Caco-2 (cell line): ENCODE measurements at regions not wholly inside any gene's neighbourhood (a gene's known extent, or its start where the extent isn't known, plus 50 kb on each side); places are given as distances from the start of the nearest gene placed in this dataset.

ENCODE experiments used
- BruUV-seq: library from RNA; stranded (reverse); fragments of 400-500 nt; replicated peaks from 2 replicates; lab custom pipeline; 2021; lab: Mats Ljungman, UMichigan
- CTCF ChIA-PET: fragments of 300-600 bp; sonication (Branson Sonifier 250); formaldehyde crosslinking; loops from one replicate; lab custom pipeline; 2022; ENCODE audit warnings: antibody characterized with exemption; lab: Charles Lee
- POLR2A ChIA-PET: fragments of 300-600 bp; sonication (Branson Sonifier 250); formaldehyde crosslinking; loops from one replicate; lab custom pipeline; 2022; ENCODE audit warnings: antibody characterized with exemption; lab: Charles Lee
- DNase-seq, 2 experiments: peaks; one replicate each; pipeline versions ENCODE4 v3.0.0 to v3.0.0-alpha.2; 2020 to 2022
- H3K27me3 ChIP-seq: replicated peaks from 2 replicates; pipeline ENCODE4 v1.6.0; 2011; ENCODE audit warnings: low read length; ENCODE audit not compliant: control insufficient read depth, insufficient read depth
- H3K36me3 ChIP-seq: 2 replicates; pipeline ENCODE4 v1.5.1; 2011; ENCODE audit warnings: low read length; ENCODE audit not compliant: control insufficient read depth, insufficient read depth
- H3K4me1 ChIP-seq: fragments of 250-450 bp; sonication (Bioruptor Pico); 2 replicates; pipeline ENCODE4 v1.5.1; 2020; ENCODE audit warnings: mild to moderate bottlenecking
- H3K4me3 ChIP-seq: 2 replicates; pipeline ENCODE4 v1.5.1; 2011; ENCODE audit warnings: low read depth, mild to moderate bottlenecking, control low read depth, low read length
- H3K9me3 ChIP-seq: fragments of 250-450 bp; sonication (Bioruptor Pico); 2 replicates; pipeline ENCODE4 v1.5.1; 2020; ENCODE audit warnings: mild to moderate bottlenecking, moderate library complexity
- H3K27ac Mint-ChIP-seq: one replicate; pipeline ENCODE4 v1.8.0; 2022; ENCODE audit warnings: mixed read lengths; ENCODE audit not compliant: unreplicated experiment
- H3K27me3 Mint-ChIP-seq: one replicate; pipeline ENCODE4 v1.8.0; 2022; ENCODE audit warnings: mixed read lengths; ENCODE audit not compliant: insufficient read depth, unreplicated experiment
- H3K36me3 Mint-ChIP-seq: one replicate; pipeline ENCODE4 v1.8.0; 2022; ENCODE audit warnings: mild to moderate bottlenecking, mixed read lengths; ENCODE audit not compliant: insufficient read depth, unreplicated experiment
- H3K4me1 Mint-ChIP-seq: one replicate; pipeline ENCODE4 v1.8.0; 2022; ENCODE audit warnings: low read depth, mixed read lengths; ENCODE audit not compliant: unreplicated experiment
- H3K4me3 Mint-ChIP-seq: one replicate; pipeline ENCODE4 v1.8.0; 2022; ENCODE audit warnings: mild to moderate bottlenecking, moderate library complexity, mixed read lengths; ENCODE audit not compliant: unreplicated experiment
- H3K9me3 Mint-ChIP-seq: one replicate; pipeline ENCODE4 v1.8.0; 2022; ENCODE audit warnings: mixed read lengths; ENCODE audit not compliant: unreplicated experiment
- CTCF ChIP-seq, 2 experiments: fragments of 200-600 bp in 1 of 2; IDR thresholded peaks; 1 replicate in 1 of 2; 2 replicates in 1 of 2; pipeline versions ENCODE4 v1.5.1 to v1.8.0; 2011 to 2022; ENCODE audit warnings: antibody characterized with exemption in 1 of 2, control low read depth in 1 of 2, inconsistent platforms in 1 of 2, low read depth in 1 of 2, low read length in 1 of 2, mild to moderate bottlenecking in 1 of 2, moderate library complexity in 1 of 2; ENCODE audit not compliant: insufficient read depth in 1 of 2, severe bottlenecking in 1 of 2, unreplicated experiment in 1 of 2
- intact Hi-C: fragments of 100-400 bp; cut with micrococcal nuclease; formaldehyde crosslinking; loops from one replicate; pipeline ENCODE4 v1.10.0; 2022; ENCODE audit not compliant: unreplicated experiment

- intact Hi-C loops = no loop called here
- H3K4me1 Mint-ChIP-seq = no peaks in the 10 kb centered on the region
- CTCF ChIA-PET = no interaction called here
- POLR2A ChIA-PET = no interaction called here
- no peaks in the 10 kb centered on the region for H3K36me3 Mint-ChIP-seq
- no peaks in the 10 kb centered on the region for H3K36me3 ChIP-seq
- TF ChIP-seq CTCF (IDR thresholded peaks at IDR 0.05; ENCODE audit: insufficient read depth in 1 of 2, low read depth in 1 of 2, low read length in 1 of 2, severe bottlenecking in 1 of 2, unreplicated experiment in 1 of 2) = no peak
- H3K4me1 ChIP-seq = no peaks in the 10 kb centered on the region
- H3K4me3 ChIP-seq = no peak overlapping the region
- no peaks in the 10 kb centered on the region for H3K27me3 ChIP-seq
- no peak overlapping the region for H3K27ac Mint-ChIP-seq
- H3K27me3 Mint-ChIP-seq = peaks cover 10% of the 10 kb centered on the region
- H3K4me3 Mint-ChIP-seq = no peak overlapping the region
- H3K9me3 ChIP-seq = no peaks in the 10 kb centered on the region
- no peak for DNase-seq
- no peaks in the 10 kb centered on the region for H3K9me3 Mint-ChIP-seq
- BruUV-seq = no TSS peak
Observed at GRCh38 chr16:73403291-73403690, 355.4 kb upstream of the ZFHX3 start.

GRCh38 chr16:73400951-73401350, 353.0 kb upstream of the ZFHX3 start:
- ChIA-PET CTCF (no interaction called here), POLR2A (no interaction called here)
- no peaks in the 10 kb centered on the region for H3K4me1 ChIP-seq
- TF ChIP-seq CTCF (IDR thresholded peaks at IDR 0.05; ENCODE audit: insufficient read depth in 1 of 2, low read depth in 1 of 2, low read length in 1 of 2, severe bottlenecking in 1 of 2, unreplicated experiment in 1 of 2) = no peak
- H3K27me3 ChIP-seq = no peaks in the 10 kb centered on the region
- Mint-ChIP-seq H3K27me3 (peaks cover 10% of the 10 kb centered on the region), H3K4me3 (no peak overlapping the region), H3K36me3 (no peaks in the 10 kb centered on the region), H3K27ac (no peak overlapping the region), H3K4me1 (no peaks in the 10 kb centered on the region), H3K9me3 (no peaks in the 10 kb centered on the region)
- H3K9me3 ChIP-seq = no peaks in the 10 kb centered on the region
- H3K4me3 ChIP-seq = no peak overlapping the region
- intact Hi-C loops = no loop called here
- H3K36me3 ChIP-seq = no peaks in the 10 kb centered on the region
- no peak for DNase-seq
- BruUV-seq = no TSS peak

GRCh38 chr16:73399997-73400396, 352.1 kb upstream of the ZFHX3 start:
- Mint-ChIP-seq H3K4me1 (no peaks in the 10 kb centered on the region), H3K27ac (no peak overlapping the region), H3K36me3 (no peaks in the 10 kb centered on the region), H3K9me3 (no peaks in the 10 kb centered on the region), H3K27me3 (peaks cover 10% of the 10 kb centered on the region), H3K4me3 (no peak overlapping the region)
- ChIA-PET CTCF (no interaction called here), POLR2A (no interaction called here)
- DNase-seq = no peak
- Histone ChIP-seq H3K27me3 (no peaks in the 10 kb centered on the region), H3K4me1 (no peaks in the 10 kb centered on the region), H3K4me3 (no peak overlapping the region), H3K9me3 (no peaks in the 10 kb centered on the region), H3K36me3 (no peaks in the 10 kb centered on the region)
- no TSS peak for BruUV-seq
- no peak for TF ChIP-seq CTCF (IDR thresholded peaks at IDR 0.05; ENCODE audit: insufficient read depth in 1 of 2, low read depth in 1 of 2, low read length in 1 of 2, severe bottlenecking in 1 of 2, unreplicated experiment in 1 of 2)
- intact Hi-C loops = no loop called here
